ENCODE measurements at regions not wholly inside any gene's neighbourhood (a gene's known extent, or its start where the extent isn't known, plus 50 kb on each side); places are given as distances from the start of the nearest gene placed in this dataset.

- Histone ChIP-seq H3K79me2 (ENCODE audit: control insufficient read depth, insufficient read depth, low read length) (no peaks in the 10 kb centered on the region), H3K4me3 (no peak overlapping the region), H3K36me3 (ENCODE audit: control insufficient read depth in 2 of 2, insufficient read depth in 2 of 2, low read length in 1 of 2) (no peaks in the 10 kb centered on the region), H3K9me3 (replicated peaks; ENCODE audit: control insufficient read depth, insufficient read depth, low read length) (no peaks in the 10 kb centered on the region), H3K4me1 (ENCODE audit: control insufficient read depth, insufficient read depth, low read length) (no peaks in the 10 kb centered on the region), H3K9ac (ENCODE audit: control insufficient read depth, insufficient read depth, low read length) (no peak overlapping the region), H2AFZ (ENCODE audit: control insufficient read depth, low read depth, low read length) (no peak overlapping the region), H4K20me1 (ENCODE audit: control insufficient read depth, insufficient read depth) (no peaks in the 10 kb centered on the region), H3K27me3 (replicated peaks in 1 of 2; ENCODE audit: control insufficient read depth in 2 of 2, insufficient read depth in 2 of 2, low read length in 1 of 2) (no peaks in the 10 kb centered on the region), H3K27ac (ENCODE audit: control insufficient read depth, insufficient read depth) (no peak overlapping the region), H3K4me2 (ENCODE audit: control insufficient read depth, insufficient read depth) (no peak overlapping the region)
- ChIA-PET RAD21 (ENCODE audit: unreplicated experiment) (no interaction called here), SMC1A (ENCODE audit: uncharacterized antibody, unreplicated experiment) (no interaction called here), POLR2A (no interaction called here), CTCF (no interaction called here)
- intact Hi-C loops (cut with micrococcal nuclease; ENCODE audit: unreplicated experiment), result no loop called here
- TF ChIP-seq RELA (IDR thresholded peaks at IDR 0.05; ENCODE audit: borderline replicate concordance, partially characterized antibody) (no peak), SMC3 (IDR thresholded peaks at IDR 0.05; ENCODE audit: borderline replicate concordance, low read length) (no peak), ZNF217 (IDR thresholded peaks at IDR 0.05) (no peak), MYB (IDR thresholded peaks at IDR 0.05; ENCODE audit: borderline replicate concordance, low read depth, low read length) (no peak), MEF2B (IDR thresholded peaks at IDR 0.05; ENCODE audit: partially characterized antibody, poor library complexity, severe bottlenecking) (no peak), ZNF622 (IDR thresholded peaks at IDR 0.05) (no peak), CTCF (IDR thresholded peaks at IDR 0.05 in 2 of 3, conservative IDR thresholded peaks at IDR 0.05 in 1 of 3; ENCODE audit: control insufficient read depth in 2 of 3, extremely low read depth in 1 of 3, insufficient read depth in 1 of 3, low read depth in 3 of 3, low read length in 3 of 3) (no peak), ZBTB33 (IDR thresholded peaks at IDR 0.05) (no peak), PBX3 (IDR thresholded peaks at IDR 0.05; ENCODE audit: insufficient replicate concordance, low read depth, low read length) (no peak)
- in situ Hi-C loops (cut with MboI), result no loop called here
- no TSS peak for BruUV-seq (replicated peaks)
- 21% methylated on average over 5 of the region's 5 CpGs for WGBS (ENCODE audit: insufficient coverage, insufficient replicate concordance, low lambda C conversion rate, missing lambda C conversion rate)
- no peak for DNase-seq (ENCODE audit: low read depth, low spot score)
- no peak for FAIRE-seq
- ATAC-seq, result no peak
Measured at GRCh38 chr18:22483407-22483806, 65.7 kb upstream of the CTAGE1 start.

Data from GM12878 (cell line).